MM.1S (cell line): ENCODE measurements at regions not wholly inside any gene's neighbourhood (a gene's known extent, or its start where the extent isn't known, plus 50 kb on each side); places are given as distances from the start of the nearest gene placed in this dataset.

Experiments used
- DNase-seq: peaks from one replicate; pipeline ENCODE4 v3.0.0-alpha.2; 2015
- H2AFZ ChIP-seq: fragments of 300-600 bp; sonication (generic); 2 replicates; pipeline ENCODE4 v1.6.0; 2016; ENCODE audit warnings: antibody characterized with exemption, low read length
- H3F3A ChIP-seq: fragments of 300-600 bp; sonication (generic); 2 replicates; pipeline ENCODE4 v1.6.1; 2016; ENCODE audit warnings: mild to moderate bottlenecking, antibody characterized with exemption, low read length, moderate library complexity, mixed read lengths; ENCODE audit not compliant: insufficient read depth
- H3K27ac ChIP-seq: fragments of 300-600 bp; sonication (generic); 2 replicates; pipeline ENCODE4 v1.5.1; 2016; ENCODE audit warnings: mild to moderate bottlenecking, low read length
- H3K27me3 ChIP-seq: fragments of 300-600 bp; sonication (generic); replicated peaks from 2 replicates; pipeline ENCODE4 v1.6.0; 2016; ENCODE audit warnings: low read length; ENCODE audit not compliant: insufficient read depth
- H3K36me3 ChIP-seq: fragments of 300-600 bp; sonication (generic); replicated peaks from 2 replicates; pipeline ENCODE4 v1.6.1; 2016; ENCODE audit warnings: mild to moderate bottlenecking, low read length, mixed read lengths; ENCODE audit not compliant: insufficient read depth
- H3K4me1 ChIP-seq: fragments of 300-600 bp; sonication (generic); 2 replicates; pipeline ENCODE4 v1.6.1; 2016; ENCODE audit warnings: low read length, mixed read lengths
- H3K4me2 ChIP-seq: fragments of 300-600 bp; sonication (generic); 2 replicates; pipeline ENCODE4 v1.6.0; 2016; ENCODE audit warnings: low read depth, low read length
- H3K4me3 ChIP-seq: fragments of 300-600 bp; sonication (generic); 2 replicates; pipeline ENCODE4 v1.5.1; 2016; ENCODE audit warnings: low read length, mixed read lengths
- H3K79me2 ChIP-seq: fragments of 300-600 bp; sonication (generic); 2 replicates; pipeline ENCODE4 v1.6.1; 2016; ENCODE audit warnings: mixed run types, low read length, mixed read lengths
- H3K9ac ChIP-seq: fragments of 300-600 bp; sonication (generic); 2 replicates; pipeline ENCODE4 v1.6.1; 2016; ENCODE audit warnings: low read length, mixed read lengths
- H3K9me2 ChIP-seq: fragments of 300-600 bp; sonication (generic); replicated peaks from 2 replicates; pipeline ENCODE4 v1.6.1; 2016; ENCODE audit warnings: mild to moderate bottlenecking, low read length, mixed read lengths; ENCODE audit not compliant: insufficient read depth
- H3K9me3 ChIP-seq: fragments of 300-600 bp; sonication (generic); replicated peaks from 2 replicates; pipeline ENCODE4 v1.6.1; 2016; ENCODE audit warnings: mild to moderate bottlenecking, low read length, mixed read lengths; ENCODE audit not compliant: insufficient read depth
- H4K20me1 ChIP-seq: fragments of 300-600 bp; sonication (generic); 2 replicates; pipeline ENCODE4 v1.6.1; 2016; ENCODE audit warnings: mild to moderate bottlenecking, low read length, moderate library complexity, mixed read lengths; ENCODE audit not compliant: insufficient read depth
- CTCF ChIP-seq: fragments of 300-600 bp; sonication (generic); IDR thresholded peaks from 2 replicates; pipeline ENCODE4 v1.5.1; 2016; ENCODE audit warnings: antibody characterized with exemption, low read length, mixed read lengths
- EZH2 ChIP-seq: fragments of 300-600 bp; sonication (generic); optimal IDR thresholded peaks from 2 replicates; pipeline ENCODE3; 2017; ENCODE audit warnings: low read depth, mild to moderate bottlenecking, antibody characterized with exemption, low read length, mixed read lengths
- EZH2phosphoT487 ChIP-seq: fragments of 300-600 bp; sonication (generic); IDR thresholded peaks from 2 replicates; pipeline ENCODE4 v1.6.1; 2018; ENCODE audit warnings: antibody characterized with exemption, low read length

- Histone ChIP-seq H2AFZ (no peak overlapping the region), H3K36me3 (no peaks in the 10 kb centered on the region)
These were observed 84.3 kb downstream of the PFDN4 start for GRCh38 chr20:54292185-54292584.

GRCh38 chr20:54293526-54293925, 85.6 kb downstream of the PFDN4 start:
- Histone ChIP-seq H3F3A (no peaks in the 10 kb centered on the region), H3K79me2 (no peaks in the 10 kb centered on the region), H3K27ac (no peak overlapping the region), H3K9ac (no peak overlapping the region), H3K27me3 (no peaks in the 10 kb centered on the region), H3K36me3 (no peaks in the 10 kb centered on the region), H4K20me1 (no peaks in the 10 kb centered on the region), H3K4me3 (no peak overlapping the region), H3K4me1 (no peaks in the 10 kb centered on the region), H3K9me3 (no peaks in the 10 kb centered on the region), H3K9me2 (no peaks in the 10 kb centered on the region), H2AFZ (no peak overlapping the region), H3K4me2 (no peak overlapping the region)
- DNase-seq: no peak
- no peak for TF ChIP-seq EZH2
- TF ChIP-seq CTCF: no peak
- no peak for TF ChIP-seq EZH2phosphoT487

More at GRCh38 chr20:54292185-54292584, 84.3 kb downstream of the PFDN4 start:
- Histone ChIP-seq H3K79me2 (no peaks in the 10 kb centered on the region), H3F3A (no peaks in the 10 kb centered on the region), H3K27ac (no peak overlapping the region), H3K4me3 (no peak overlapping the region), H3K4me1 (no peaks in the 10 kb centered on the region), H4K20me1 (no peaks in the 10 kb centered on the region), H3K9me2 (no peaks in the 10 kb centered on the region), H3K4me2 (no peak overlapping the region), H3K9me3 (no peaks in the 10 kb centered on the region), H3K9ac (no peak overlapping the region), H3K27me3 (no peaks in the 10 kb centered on the region)
- TF ChIP-seq CTCF (no peak), EZH2 (no peak), EZH2phosphoT487 (no peak)
- no peak for DNase-seq

- DNase-seq: no peak
- Histone ChIP-seq H3K36me3 (no peaks in the 10 kb centered on the region), H3K9ac (no peak overlapping the region), H3K9me3 (no peaks in the 10 kb centered on the region), H2AFZ (no peak overlapping the region), H3K79me2 (no peaks in the 10 kb centered on the region), H3K4me1 (no peaks in the 10 kb centered on the region), H3K4me2 (no peak overlapping the region), H4K20me1 (no peaks in the 10 kb centered on the region), H3F3A (no peaks in the 10 kb centered on the region), H3K27ac (no peak overlapping the region), H3K9me2 (no peaks in the 10 kb centered on the region), H3K4me3 (no peak overlapping the region), H3K27me3 (no peaks in the 10 kb centered on the region)
- TF ChIP-seq EZH2 (no peak), CTCF (no peak), EZH2phosphoT487 (no peak)
These were observed 86.2 kb downstream of the PFDN4 start for GRCh38 chr20:54294094-54294493.
